Coronary artery (tissue), 2 donors: ENCODE measurements at regions not wholly inside any gene's neighbourhood (a gene's known extent, or its start where the extent isn't known, plus 50 kb on each side); places are given as distances from the start of the nearest gene placed in this dataset.
"Not testable (repeated sequence)": the region's sequence is repeated elsewhere in the genome, so short reads cannot be mapped to it uniquely, and the experiment has no call there.

Experiments used
- DNase-seq: peaks from one replicate; pipeline ENCODE4 v3.0.0-alpha.2; 2017; ENCODE audit warnings: low spot score
- H3K27ac ChIP-seq, 2 donors: fragments of 200-600 bp; sonication (generic); one replicate each; pipeline ENCODE4 v1.5.1; 2016 to 2019
- H3K4me3 ChIP-seq: fragments of 200-600 bp; sonication (generic); 2 replicates; pipeline ENCODE4 v1.5.1; 2016; ENCODE audit warnings: mild to moderate bottlenecking, moderate library complexity
- TF ChIP-seq, protein P1 (sequence below): fragments of 200-600 bp; sonication (generic); IDR thresholded peaks from one replicate; pipeline ENCODE4 v1.5.1; 2019; ENCODE audit warnings: antibody characterized with exemption

DNA sequence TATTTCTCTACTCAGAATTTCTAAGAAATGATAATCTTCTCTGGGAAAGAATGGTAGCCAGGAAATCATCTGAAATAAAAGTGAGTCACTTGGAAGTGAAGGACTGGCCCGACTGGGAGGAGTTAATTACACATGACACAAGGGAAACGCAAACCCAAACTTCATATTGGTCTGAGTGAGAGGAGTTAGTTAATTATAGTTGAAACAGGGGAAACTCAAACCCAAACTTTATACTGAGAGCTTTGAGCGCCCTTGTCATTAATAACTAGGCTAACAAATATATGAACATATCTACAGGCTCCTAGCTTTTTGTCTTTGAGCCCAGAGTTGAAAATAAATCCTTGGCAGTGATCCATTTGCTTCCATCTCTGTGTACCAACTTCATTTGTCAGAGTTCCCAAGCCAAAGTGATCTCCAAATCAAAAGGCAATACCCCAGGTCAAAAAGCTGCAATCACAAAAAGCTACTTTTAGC lies 187.8 kb upstream of the COL3A1 start:
- Histone ChIP-seq H3K4me3 (peak overlapping the region; percentile 56), H3K27ac (peak overlapping the region; percentile 60 to 84)
- TF ChIP-seq, protein P1, sequence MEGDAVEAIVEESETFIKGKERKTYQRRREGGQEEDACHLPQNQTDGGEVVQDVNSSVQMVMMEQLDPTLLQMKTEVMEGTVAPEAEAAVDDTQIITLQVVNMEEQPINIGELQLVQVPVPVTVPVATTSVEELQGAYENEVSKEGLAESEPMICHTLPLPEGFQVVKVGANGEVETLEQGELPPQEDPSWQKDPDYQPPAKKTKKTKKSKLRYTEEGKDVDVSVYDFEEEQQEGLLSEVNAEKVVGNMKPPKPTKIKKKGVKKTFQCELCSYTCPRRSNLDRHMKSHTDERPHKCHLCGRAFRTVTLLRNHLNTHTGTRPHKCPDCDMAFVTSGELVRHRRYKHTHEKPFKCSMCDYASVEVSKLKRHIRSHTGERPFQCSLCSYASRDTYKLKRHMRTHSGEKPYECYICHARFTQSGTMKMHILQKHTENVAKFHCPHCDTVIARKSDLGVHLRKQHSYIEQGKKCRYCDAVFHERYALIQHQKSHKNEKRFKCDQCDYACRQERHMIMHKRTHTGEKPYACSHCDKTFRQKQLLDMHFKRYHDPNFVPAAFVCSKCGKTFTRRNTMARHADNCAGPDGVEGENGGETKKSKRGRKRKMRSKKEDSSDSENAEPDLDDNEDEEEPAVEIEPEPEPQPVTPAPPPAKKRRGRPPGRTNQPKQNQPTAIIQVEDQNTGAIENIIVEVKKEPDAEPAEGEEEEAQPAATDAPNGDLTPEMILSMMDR = no peak
- no peak for DNase-seq

DNA sequence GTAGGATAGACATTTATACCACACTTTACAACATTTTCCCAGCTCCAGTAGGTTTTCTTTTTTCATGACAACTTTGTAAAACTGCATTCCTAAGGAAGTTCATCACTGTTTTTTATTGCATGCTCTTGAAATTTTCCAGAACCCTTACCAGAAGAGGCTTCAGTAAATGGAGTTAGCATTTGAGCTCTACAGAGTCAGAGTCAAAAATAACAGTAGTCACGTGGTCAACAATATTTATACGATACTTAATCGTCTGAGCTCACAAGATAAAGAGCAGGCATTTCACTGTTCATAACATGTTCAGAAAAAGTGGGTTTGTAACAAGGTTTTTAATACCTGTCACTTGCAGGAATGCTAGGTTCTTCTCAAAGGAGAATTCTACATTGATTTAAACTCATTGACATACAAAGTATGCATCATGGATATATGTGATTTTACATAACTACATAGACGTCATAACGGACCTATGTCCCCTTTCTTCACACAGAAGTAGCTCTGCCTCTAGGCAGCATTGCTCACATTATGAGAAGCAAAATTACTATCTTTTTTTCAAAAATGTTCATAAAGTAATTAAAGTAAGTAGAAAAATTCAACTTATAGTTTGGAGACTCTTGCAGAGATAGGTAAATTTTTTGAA lies 187.0 kb upstream of the COL3A1 start:
- no peak for DNase-seq
- peak overlapping the region; percentile 56 for H3K4me3 ChIP-seq
- H3K27ac ChIP-seq = peak overlapping the region; percentile 60 to 84
- TF ChIP-seq, protein P1 = no peak

DNA sequence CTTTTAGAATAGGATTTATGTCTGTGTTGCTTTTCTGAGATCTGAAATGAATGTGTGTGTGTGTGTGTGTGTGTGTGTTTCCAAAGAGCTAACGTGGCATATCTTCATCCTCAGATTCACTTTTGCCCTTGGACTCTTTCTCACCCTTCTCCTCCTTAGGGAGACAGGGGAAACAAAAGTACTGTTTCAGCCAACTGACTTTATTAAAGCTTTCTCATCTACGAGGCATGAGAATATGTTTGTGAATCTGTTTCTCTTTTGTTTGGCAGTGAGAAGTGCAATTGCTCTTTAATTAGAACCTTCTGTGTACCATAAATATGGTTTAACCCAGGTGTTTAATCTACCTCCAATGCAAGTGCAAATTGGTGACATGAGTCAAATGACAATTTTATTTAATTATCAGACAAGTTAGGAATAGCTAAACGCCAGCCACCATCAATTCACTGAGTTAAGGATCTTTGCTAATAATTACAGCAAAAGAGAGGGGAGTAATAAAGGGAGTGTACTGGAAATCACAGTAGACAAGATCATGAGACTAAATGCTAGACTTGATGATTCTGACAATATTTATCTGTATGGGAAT lies 186.4 kb upstream of the COL3A1 start:
- TF ChIP-seq, protein P1 = no peak
- H3K4me3 ChIP-seq = peak overlapping the region; percentile 56
- no peak for DNase-seq
- H3K27ac ChIP-seq = peak overlapping the region; percentile 60 to 84

DNA sequence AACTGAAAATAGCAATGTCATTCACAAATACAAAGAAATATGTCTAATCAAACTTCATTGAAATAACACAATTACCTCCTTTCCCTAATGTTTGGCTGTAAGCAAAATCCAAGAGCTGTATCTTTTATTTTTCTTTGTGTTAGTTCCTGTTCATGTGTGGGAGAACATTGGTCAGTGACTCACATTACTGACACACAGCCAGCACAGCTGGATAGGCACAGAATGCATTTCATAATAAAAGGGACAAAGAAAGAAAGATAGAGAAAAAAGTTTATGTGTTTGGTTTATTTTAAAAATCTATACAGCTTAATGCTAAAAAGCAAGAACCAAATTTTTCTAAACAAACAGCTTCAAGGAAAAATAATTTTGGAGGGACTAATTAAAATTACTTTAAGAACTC lies 185.6 kb upstream of the COL3A1 start:
- peak overlapping the region; percentile 56 for H3K4me3 ChIP-seq
- TF ChIP-seq, protein P1 = no peak
- peak overlapping the region; percentile 60 to 84 for H3K27ac ChIP-seq
- no peak for DNase-seq

DNA sequence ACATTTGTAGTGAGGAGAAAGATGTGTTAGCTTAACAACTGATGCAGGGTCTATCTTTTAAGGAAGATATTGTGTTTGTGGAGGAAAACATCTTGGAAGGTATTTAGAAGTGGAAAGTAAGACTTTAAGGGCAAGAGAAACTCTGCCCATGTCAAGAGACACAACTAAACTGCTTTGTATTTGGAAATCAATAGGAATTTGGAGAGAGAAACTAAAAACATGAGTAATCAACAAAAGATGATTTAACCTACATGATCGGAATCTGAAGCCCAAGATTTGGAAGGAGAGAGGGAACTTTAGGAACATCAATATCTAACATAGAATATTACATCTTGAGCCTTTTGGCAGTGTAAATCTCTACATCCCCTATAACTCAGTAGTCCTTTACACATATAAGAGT lies 184.2 kb upstream of the COL3A1 start:
- DNase-seq = no peak
- no peak overlapping the region for H3K4me3 ChIP-seq
- no peak overlapping the region for H3K27ac ChIP-seq
- TF ChIP-seq, protein P1 = no peak

DNA sequence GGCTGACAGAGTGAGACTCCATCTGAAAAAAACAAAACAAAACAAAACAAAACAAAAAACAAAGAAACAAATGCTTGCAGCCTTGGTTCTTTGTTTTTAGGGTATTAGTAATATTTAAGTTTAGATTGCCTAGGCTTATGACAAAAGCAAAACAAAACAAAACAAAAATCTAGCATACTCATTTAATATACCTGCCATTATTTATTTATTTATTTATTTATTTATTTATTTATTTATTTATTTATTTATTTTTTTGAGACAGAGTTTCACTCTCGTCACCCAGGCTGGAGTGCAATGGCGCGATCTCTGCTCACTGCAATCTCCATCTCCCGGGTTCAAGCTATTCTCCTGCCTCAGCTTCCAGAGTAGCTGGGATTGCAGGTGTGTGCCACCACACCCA lies 179.7 kb upstream of the COL3A1 start:
- H3K27ac ChIP-seq, H3K4me3 ChIP-seq, DNase-seq: not testable (repeated sequence)

DNA sequence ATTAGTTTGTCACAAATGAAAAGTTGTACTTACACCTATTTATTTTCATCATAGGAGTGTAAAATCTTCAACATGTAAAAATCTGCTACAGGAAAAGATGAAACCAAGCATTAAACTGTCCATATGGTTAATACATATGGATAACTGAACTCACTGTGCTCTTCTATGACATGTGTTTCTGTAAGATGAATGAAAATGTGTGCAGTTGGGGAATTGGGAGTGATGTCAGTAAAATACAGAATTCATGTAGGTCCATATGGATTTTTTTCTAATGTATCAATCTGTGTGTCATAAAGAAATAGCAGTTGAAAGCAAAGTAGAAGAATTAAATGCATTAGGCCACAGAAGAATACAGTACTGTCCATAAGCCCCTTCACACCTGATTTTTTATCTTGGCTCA lies 178.4 kb upstream of the COL3A1 start:
- Histone ChIP-seq H3K27ac (no peak overlapping the region), H3K4me3 (no peak overlapping the region)
- no peak for DNase-seq
- TF ChIP-seq, protein P1 = no peak
